Motor neuron (in vitro differentiated cells): ENCODE measurements at regions not wholly inside any gene's neighbourhood (a gene's known extent, or its start where the extent isn't known, plus 50 kb on each side); places are given as distances from the start of the nearest gene placed in this dataset.
"Not testable (repeated sequence)": the region's sequence is repeated elsewhere in the genome, so short reads cannot be mapped to it uniquely, and the experiment has no call there.

Experiments
- ATAC-seq, 8 experiments: fragments of 200-7000 bp; cut with Tn5 transposase; replicated peaks in 6 of 8; 2 replicates each; pipeline ENCODE4 v1.8.0; 2021; ENCODE audit warnings: mild to moderate bottlenecking in 8 of 8, moderate library complexity in 8 of 8
- H3K27ac ChIP-seq, 2 donors: fragments of 250-450 bp; sonication (Bioruptor Pico); 2 replicates each; pipeline ENCODE4 v1.9.0; 2021; ENCODE audit warnings: antibody characterized with exemption in 2 of 2, mild to moderate bottlenecking in 2 of 2, moderate library complexity in 1 of 2
- H3K4me1 ChIP-seq, 2 donors: fragments of 250-450 bp; sonication (Bioruptor Pico); replicated peaks in 1 of 2; 2 replicates each; pipeline ENCODE4 v1.6.1; 2021; ENCODE audit warnings: antibody characterized with exemption in 2 of 2, mild to moderate bottlenecking in 2 of 2, moderate library complexity in 1 of 2
- H3K4me3 ChIP-seq, 5 donors: fragments of 250-450 bp; sonication (Bioruptor Pico); 2 replicates each; pipeline ENCODE4 v1.9.0; 2021; ENCODE audit warnings: antibody characterized with exemption in 5 of 5, mild to moderate bottlenecking in 5 of 5, moderate library complexity in 4 of 5
- WGBS, 10 experiments: fragments of 450-650 bp; shearing (Covaris generic); methylation state at CpG; one replicate each; pipeline ENCODE4 v1.0.0; 2022; 5-methylcytosine and 5-hydroxymethylcytosine counted together
- in situ Hi-C, 9 experiments: fragments of 400-800 bp; cut with MboI; loops; one replicate each; pipeline ENCODE4 v1.15.0; 2021; ENCODE audit warnings: low sequenced_read_pairs in 9 of 9, low pct_unique_long_range_greater_than_20kb in 2 of 9; ENCODE audit not compliant: unreplicated experiment in 9 of 9

- ATAC-seq, H3K4me3 ChIP-seq, H3K4me1 ChIP-seq, in situ Hi-C loops, H3K27ac ChIP-seq: not testable (repeated sequence)
- no CpG with 5 or more reads among the region's 3 CpGs for WGBS, 10 experiments
These were observed 53.8 kb upstream of the HIVEP2 start for GRCh38 chr6:142998739-142999138.

GRCh38 chr6:143000811-143001210 lies 55.8 kb upstream of the HIVEP2 start:
- 53 to 90% (median 84%) methylated on average over 2 to 3 of the region's 3 CpGs; no CpG with 5 or more reads in 5 of the 10 experiments for WGBS, 10 experiments
- in situ Hi-C loops: no loop called here
- Histone ChIP-seq H3K4me1 (peaks cover 0 to 5% of the 10 kb centered on the region in 2 donors), H3K4me3 (no peak overlapping the region), H3K27ac (peak overlapping the region in 1 of 2 donors; percentile 49)
- peak in 4 of 8 experiments; percentile 38 to 74 (median 62) for ATAC-seq

GRCh38 chr6:143002686-143003085 lies 57.7 kb upstream of the HIVEP2 start:
- 19 to 92% (median 74%) methylated on average over 2 to 7 of the region's 7 CpGs for WGBS, 10 experiments
- Histone ChIP-seq H3K27ac (no peak overlapping the region), H3K4me3 (no peak overlapping the region), H3K4me1 (peaks cover 0 to 5% of the 10 kb centered on the region in 2 donors)
- in situ Hi-C loops: no loop called here
- ATAC-seq: no peak

- Histone ChIP-seq H3K4me3 (no peak overlapping the region), H3K4me1 (peaks cover 0 to 5% of the 10 kb centered on the region in 2 donors), H3K27ac (no peak overlapping the region)
- 73 to 100% (median 91%) methylated on average over 1 to 7 of the region's 7 CpGs for WGBS, 10 experiments
- no peak for ATAC-seq
- in situ Hi-C loops: no loop called here
These were observed 57.0 kb upstream of the AIG1 start for GRCh38 chr6:143003676-143004075.

GRCh38 chr6:143005816-143006215 lies 54.9 kb upstream of the AIG1 start:
- Histone ChIP-seq H3K4me3 (no peak overlapping the region), H3K27ac (no peak overlapping the region), H3K4me1 (peaks cover 0 to 5% of the 10 kb centered on the region in 2 donors)
- 67 to 100% (median 90%) methylated on average over 1 to 4 of the region's 4 CpGs; no CpG with 5 or more reads in 2 of the 10 experiments for WGBS, 10 experiments
- in situ Hi-C loops: no loop called here
- no peak for ATAC-seq

- no peaks in the 10 kb centered on the region for H3K4me1 ChIP-seq
- WGBS, 10 experiments: 63 to 100% (median 86%) methylated on average over 1 to 4 of the region's 4 CpGs
- in situ Hi-C loops: no loop called here
- no peak overlapping the region for H3K4me3 ChIP-seq
- no peak for ATAC-seq
- no peak overlapping the region for H3K27ac ChIP-seq
These were observed 53.9 kb upstream of the AIG1 start for GRCh38 chr6:143006787-143007186.

- 0 to 100% (median 82%) methylated on average over 1 to 4 of the region's 4 CpGs for WGBS, 10 experiments
- no peaks in the 10 kb centered on the region for H3K4me1 ChIP-seq
- in situ Hi-C loops: no loop called here
- no peak overlapping the region for H3K4me3 ChIP-seq
- peak in 2 of 8 experiments; percentile 35 to 72 for ATAC-seq
- H3K27ac ChIP-seq: no peak overlapping the region
These were observed 53.0 kb upstream of the AIG1 start for GRCh38 chr6:143007646-143008045.

- ATAC-seq: no peak
- Histone ChIP-seq H3K27ac (no peak overlapping the region), H3K4me3 (no peak overlapping the region), H3K4me1 (no peaks in the 10 kb centered on the region)
- in situ Hi-C loops: no loop called here
- WGBS, 10 experiments: 18 to 100% (median 85%) methylated on average over 1 to 3 of the region's 3 CpGs
These were observed 50.8 kb upstream of the AIG1 start for GRCh38 chr6:143009851-143010250.
